Omental fat pad (tissue), 3 donors: ENCODE measurements at regions not wholly inside any gene's neighbourhood (a gene's known extent, or its start where the extent isn't known, plus 50 kb on each side); places are given as distances from the start of the nearest gene placed in this dataset.

Experiments
- ATAC-seq: fragments of 150-250 bp; one replicate; pipeline ENCODE4 v1.9.1; 2016; ENCODE audit warnings: mild to moderate bottlenecking, moderate library complexity; ENCODE audit not compliant: low FRiP score
- DNase-seq: peaks from one replicate; pipeline ENCODE4 v3.0.0-alpha.2; 2019; ENCODE audit warnings: low spot score
- TF ChIP-seq, protein P1 (sequence below), 3 donors: fragments of 450-650 bp; IDR thresholded peaks; one replicate each; pipeline ENCODE4 v1.5.1; 2016 to 2017; ENCODE audit warnings: antibody characterized with exemption in 3 of 3, mild to moderate bottlenecking in 3 of 3, moderate library complexity in 2 of 3

- no peak for DNase-seq
- no peak for ATAC-seq
- TF ChIP-seq, protein P1, sequence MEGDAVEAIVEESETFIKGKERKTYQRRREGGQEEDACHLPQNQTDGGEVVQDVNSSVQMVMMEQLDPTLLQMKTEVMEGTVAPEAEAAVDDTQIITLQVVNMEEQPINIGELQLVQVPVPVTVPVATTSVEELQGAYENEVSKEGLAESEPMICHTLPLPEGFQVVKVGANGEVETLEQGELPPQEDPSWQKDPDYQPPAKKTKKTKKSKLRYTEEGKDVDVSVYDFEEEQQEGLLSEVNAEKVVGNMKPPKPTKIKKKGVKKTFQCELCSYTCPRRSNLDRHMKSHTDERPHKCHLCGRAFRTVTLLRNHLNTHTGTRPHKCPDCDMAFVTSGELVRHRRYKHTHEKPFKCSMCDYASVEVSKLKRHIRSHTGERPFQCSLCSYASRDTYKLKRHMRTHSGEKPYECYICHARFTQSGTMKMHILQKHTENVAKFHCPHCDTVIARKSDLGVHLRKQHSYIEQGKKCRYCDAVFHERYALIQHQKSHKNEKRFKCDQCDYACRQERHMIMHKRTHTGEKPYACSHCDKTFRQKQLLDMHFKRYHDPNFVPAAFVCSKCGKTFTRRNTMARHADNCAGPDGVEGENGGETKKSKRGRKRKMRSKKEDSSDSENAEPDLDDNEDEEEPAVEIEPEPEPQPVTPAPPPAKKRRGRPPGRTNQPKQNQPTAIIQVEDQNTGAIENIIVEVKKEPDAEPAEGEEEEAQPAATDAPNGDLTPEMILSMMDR (IDR thresholded peaks at IDR 0.05) = no peak
Observed at GRCh38 chr13:74622284-74622683, 488.1 kb upstream of the KLF12 start.

DNA sequence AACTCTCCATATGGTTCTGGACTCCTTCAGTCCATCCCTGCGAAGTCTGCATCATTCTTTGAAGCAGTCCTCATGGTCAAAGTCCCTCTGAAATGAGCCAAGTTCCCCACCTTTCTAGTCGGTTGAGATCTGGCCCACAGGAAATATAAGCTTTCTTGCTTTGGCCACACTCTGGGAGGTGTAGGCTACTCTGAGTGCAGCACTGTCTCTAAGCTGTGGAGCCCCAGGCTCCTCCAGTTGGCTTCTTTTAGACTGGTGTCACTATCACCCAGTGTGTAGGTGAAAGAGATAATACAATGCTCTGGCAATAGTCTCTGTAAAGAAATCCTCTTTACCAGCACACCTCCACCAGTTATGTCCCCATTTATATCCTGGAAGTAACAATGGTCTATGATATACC is 486.5 kb upstream of the KLF12 start:
- ATAC-seq = no peak
- no peak for DNase-seq
- TF ChIP-seq, protein P1 (IDR thresholded peaks at IDR 0.05) = no peak

- DNase-seq (no peak), ATAC-seq (no peak)
- TF ChIP-seq, protein P1 (IDR thresholded peaks at IDR 0.05) = no peak
Observed at GRCh38 chr13:74620308-74620707, 486.1 kb upstream of the KLF12 start.

GRCh38 chr13:74597526-74597925 is 463.3 kb upstream of the KLF12 start:
- TF ChIP-seq, protein P1 (IDR thresholded peaks at IDR 0.05) = no peak
- DNase-seq = no peak

GRCh38 chr13:74596691-74597090 is 462.5 kb upstream of the KLF12 start:
- no peak for DNase-seq
- TF ChIP-seq, protein P1 (IDR thresholded peaks at IDR 0.05) = no peak
- no peak for ATAC-seq

More at GRCh38 chr13:74597526-74597925, 463.3 kb upstream of the KLF12 start:
- no peak for ATAC-seq

DNA sequence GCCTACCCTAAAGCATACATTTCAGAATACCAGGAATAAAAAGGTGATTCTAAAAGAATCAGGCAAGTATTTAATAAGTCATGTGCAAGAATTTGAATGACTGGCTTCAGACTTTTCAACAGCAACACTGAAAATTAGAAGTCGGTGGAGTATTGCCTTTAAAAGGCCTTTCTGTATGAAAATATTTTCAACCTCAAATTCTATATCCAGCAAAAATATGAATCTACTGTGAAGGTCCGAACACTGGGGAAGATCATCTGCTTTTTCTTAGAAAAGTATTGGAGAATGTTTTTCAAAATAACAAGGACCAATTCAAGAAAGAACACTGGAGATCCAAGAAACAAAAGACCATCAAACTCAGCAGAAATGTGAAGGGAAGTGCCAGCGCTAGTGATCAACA is 459.5 kb upstream of the KLF12 start:
- DNase-seq = no peak
- TF ChIP-seq, protein P1 (IDR thresholded peaks at IDR 0.05) = no peak
- no peak for ATAC-seq

GRCh38 chr13:74586847-74587246 is 452.6 kb upstream of the KLF12 start:
- DNase-seq = no peak
- TF ChIP-seq, protein P1 (IDR thresholded peaks at IDR 0.05) = no peak
- ATAC-seq = no peak
